Neutrophil (primary cell): ENCODE measurements at regions not wholly inside any gene's neighbourhood (a gene's known extent, or its start where the extent isn't known, plus 50 kb on each side); places are given as distances from the start of the nearest gene placed in this dataset.

ENCODE experiments used
- H3K27ac ChIP-seq: fragments of 200-600 bp; sonication (generic); 2 replicates; pipeline ENCODE4 v1.5.1; 2016; ENCODE audit warnings: mild to moderate bottlenecking, moderate library complexity
- H3K27me3 ChIP-seq: fragments of 200-600 bp; sonication (generic); 2 replicates; pipeline ENCODE4 v1.6.0; 2016; ENCODE audit warnings: mild to moderate bottlenecking
- H3K36me3 ChIP-seq: fragments of 200-600 bp; sonication (generic); 2 replicates; pipeline ENCODE4 v1.5.1; 2017
- H3K4me1 ChIP-seq, 2 experiments: fragments of 200-600 bp in 1 of 2; sonication (generic) in 1 of 2; 1 replicate in 1 of 2; 2 replicates in 1 of 2; pipeline versions ENCODE4 v1.5.1 to v1.6.1; 2013 to 2016; ENCODE audit warnings: low read depth in 1 of 2, low read length in 1 of 2, mild to moderate bottlenecking in 1 of 2, moderate library complexity in 1 of 2; ENCODE audit not compliant: control insufficient read depth in 1 of 2, insufficient read depth in 1 of 2
- H3K4me3 ChIP-seq, 2 experiments: fragments of 200-600 bp in 1 of 2; sonication (generic) in 1 of 2; 1 replicate in 1 of 2; 2 replicates in 1 of 2; pipeline ENCODE4 v1.5.1; 2013 to 2016; ENCODE audit warnings: low read depth in 1 of 2, low read length in 1 of 2, mild to moderate bottlenecking in 1 of 2, moderate library complexity in 1 of 2
- H3K9me3 ChIP-seq: fragments of 200-600 bp; sonication (generic); 2 replicates; pipeline ENCODE4 v1.5.1; 2016
- TF ChIP-seq, protein P1 (sequence below): fragments of 200-600 bp; sonication (generic); IDR thresholded peaks from 2 replicates; pipeline ENCODE4 v1.5.1; 2016; ENCODE audit warnings: antibody characterized with exemption

DNA sequence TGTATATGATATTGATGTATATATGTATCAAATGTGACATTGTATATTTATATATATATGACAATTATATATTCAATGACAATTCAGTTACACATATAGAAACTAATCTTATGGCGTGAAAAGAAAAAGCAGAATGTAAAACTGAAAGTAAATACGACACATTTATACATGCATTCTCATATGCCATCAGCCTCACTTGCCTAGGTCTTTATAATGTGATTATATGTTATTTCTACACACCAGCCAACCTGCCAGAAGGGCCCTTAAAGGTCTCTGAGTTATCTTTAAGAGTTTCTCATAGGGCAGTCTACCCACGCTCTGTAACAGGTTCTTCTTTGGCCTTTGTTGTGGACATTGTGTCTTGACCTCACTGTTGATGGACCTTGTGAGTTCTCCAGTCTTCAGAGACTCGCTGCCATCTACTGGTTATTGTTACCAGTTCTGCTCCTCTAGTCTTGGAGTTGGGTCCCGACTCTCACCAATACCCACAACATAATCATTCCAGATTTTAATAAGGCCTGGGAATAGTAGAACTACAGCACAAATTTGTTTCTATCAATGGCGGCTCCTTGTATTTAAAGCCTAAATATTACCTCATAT, 371.5 kb upstream of the GOLIM4 start:
- Histone ChIP-seq H3K27me3 (no peaks in the 10 kb centered on the region), H3K27ac (no peak overlapping the region), H3K4me1 (no peaks in the 10 kb centered on the region), H3K4me3 (no peak overlapping the region), H3K9me3 (no peaks in the 10 kb centered on the region), H3K36me3 (no peaks in the 10 kb centered on the region)
- TF ChIP-seq, protein P1, sequence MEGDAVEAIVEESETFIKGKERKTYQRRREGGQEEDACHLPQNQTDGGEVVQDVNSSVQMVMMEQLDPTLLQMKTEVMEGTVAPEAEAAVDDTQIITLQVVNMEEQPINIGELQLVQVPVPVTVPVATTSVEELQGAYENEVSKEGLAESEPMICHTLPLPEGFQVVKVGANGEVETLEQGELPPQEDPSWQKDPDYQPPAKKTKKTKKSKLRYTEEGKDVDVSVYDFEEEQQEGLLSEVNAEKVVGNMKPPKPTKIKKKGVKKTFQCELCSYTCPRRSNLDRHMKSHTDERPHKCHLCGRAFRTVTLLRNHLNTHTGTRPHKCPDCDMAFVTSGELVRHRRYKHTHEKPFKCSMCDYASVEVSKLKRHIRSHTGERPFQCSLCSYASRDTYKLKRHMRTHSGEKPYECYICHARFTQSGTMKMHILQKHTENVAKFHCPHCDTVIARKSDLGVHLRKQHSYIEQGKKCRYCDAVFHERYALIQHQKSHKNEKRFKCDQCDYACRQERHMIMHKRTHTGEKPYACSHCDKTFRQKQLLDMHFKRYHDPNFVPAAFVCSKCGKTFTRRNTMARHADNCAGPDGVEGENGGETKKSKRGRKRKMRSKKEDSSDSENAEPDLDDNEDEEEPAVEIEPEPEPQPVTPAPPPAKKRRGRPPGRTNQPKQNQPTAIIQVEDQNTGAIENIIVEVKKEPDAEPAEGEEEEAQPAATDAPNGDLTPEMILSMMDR = no peak

DNA sequence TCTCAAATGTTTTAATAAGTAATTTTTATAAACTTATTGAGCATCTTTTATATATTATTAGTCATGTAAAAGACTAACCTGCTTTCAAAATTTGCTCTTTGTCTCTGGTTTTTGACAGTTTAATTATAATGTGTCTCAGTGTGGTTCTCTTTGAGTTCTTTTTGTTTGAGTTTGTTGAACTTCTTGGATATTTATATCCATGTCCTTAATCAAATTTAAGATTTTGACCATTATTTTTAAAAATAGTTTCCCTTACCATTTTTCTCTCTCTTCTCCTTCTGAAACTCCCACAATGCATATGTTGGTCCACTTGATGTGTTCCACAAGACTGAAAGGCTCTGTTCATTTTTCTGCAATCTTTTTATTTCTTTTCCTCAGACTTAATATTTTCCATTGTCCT, 366.1 kb upstream of the GOLIM4 start:
- Histone ChIP-seq H3K4me3 (no peak overlapping the region), H3K4me1 (no peaks in the 10 kb centered on the region), H3K27me3 (no peaks in the 10 kb centered on the region), H3K27ac (no peak overlapping the region), H3K9me3 (no peaks in the 10 kb centered on the region), H3K36me3 (no peaks in the 10 kb centered on the region)
- TF ChIP-seq, protein P1 = no peak

DNA sequence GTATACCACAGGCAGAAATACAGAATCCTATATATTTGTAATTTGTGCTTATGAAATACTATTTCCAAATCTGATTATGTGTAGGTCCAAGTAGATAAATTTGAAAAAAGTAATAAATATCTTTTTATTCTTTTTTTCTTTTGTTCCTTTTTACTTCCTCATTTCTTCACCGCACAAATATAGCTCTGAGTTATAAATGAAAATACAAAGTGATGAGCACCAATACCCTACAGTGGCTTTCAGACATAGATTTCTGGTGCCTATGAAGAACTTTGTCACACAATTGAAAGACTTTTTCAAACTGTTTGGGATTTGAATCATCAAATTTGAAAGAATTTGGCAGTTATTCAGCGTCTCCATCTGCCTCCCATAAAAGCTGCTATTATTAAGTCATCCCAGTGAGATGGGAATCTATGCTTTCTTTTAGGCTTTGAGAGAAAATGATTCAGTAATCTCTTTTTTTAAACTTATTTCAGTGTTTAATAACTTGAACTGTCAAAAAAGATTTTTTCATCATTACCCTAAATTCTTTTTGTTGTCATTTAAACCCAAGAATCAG, 363.6 kb upstream of the GOLIM4 start:
- Histone ChIP-seq H3K4me3 (no peak overlapping the region), H3K36me3 (no peaks in the 10 kb centered on the region), H3K27ac (no peak overlapping the region), H3K9me3 (no peaks in the 10 kb centered on the region), H3K4me1 (no peaks in the 10 kb centered on the region), H3K27me3 (no peaks in the 10 kb centered on the region)
- TF ChIP-seq, protein P1 = no peak

DNA sequence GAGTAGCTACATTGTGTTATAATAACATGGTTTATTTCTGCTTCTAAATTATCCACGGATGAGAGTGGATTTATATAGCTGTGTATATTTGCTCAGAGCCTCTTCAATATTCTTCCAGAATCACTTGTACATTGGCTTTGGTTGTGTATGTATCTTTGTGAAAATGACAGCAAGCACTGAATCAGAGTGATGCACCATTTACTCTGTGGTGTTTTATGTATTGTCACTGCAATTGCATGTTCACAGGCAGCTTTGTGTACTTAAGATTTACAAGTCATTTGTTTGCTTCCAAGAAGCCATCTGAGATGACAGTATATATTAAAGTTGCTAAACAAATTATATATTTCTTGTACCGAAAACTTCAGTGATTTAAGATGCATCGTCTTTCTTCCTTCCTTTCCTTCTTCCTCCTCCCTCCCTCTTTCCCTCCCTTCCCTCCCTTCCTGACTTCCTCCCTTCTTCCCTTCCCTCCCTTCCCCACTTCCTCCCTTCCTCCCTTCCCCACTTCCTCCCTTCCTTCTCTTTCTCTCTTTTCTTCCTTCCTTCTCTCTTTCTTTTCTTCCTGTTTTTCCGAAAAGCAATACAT, 362.3 kb upstream of the GOLIM4 start:
- TF ChIP-seq, protein P1 = no peak
- no peak overlapping the region for H3K27ac ChIP-seq
- no peaks in the 10 kb centered on the region for H3K9me3 ChIP-seq
- no peaks in the 10 kb centered on the region for H3K36me3 ChIP-seq
- H3K4me3 ChIP-seq = no peak overlapping the region
- no peaks in the 10 kb centered on the region for H3K27me3 ChIP-seq
- no peaks in the 10 kb centered on the region for H3K4me1 ChIP-seq

DNA sequence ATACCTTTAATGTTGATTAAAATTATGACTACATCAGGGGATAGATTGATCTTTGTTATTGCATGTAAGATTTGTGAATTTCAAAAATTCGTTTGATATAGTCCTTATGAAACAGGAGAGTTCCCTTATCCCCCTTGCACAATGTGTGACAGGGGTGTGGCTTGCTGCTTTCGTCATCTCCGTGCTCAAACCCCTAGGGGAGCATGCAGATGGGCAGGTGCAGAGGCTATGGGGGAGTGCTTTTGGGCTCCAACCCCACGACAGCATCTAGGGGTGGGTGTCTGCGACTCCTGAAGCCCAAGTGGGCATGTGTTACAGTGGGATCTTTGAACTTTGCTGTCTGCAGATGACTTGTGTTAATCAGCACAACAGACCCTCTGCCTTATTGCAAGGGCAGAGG, 360.1 kb upstream of the GOLIM4 start:
- TF ChIP-seq, protein P1 = no peak
- Histone ChIP-seq H3K4me1 (no peaks in the 10 kb centered on the region), H3K27ac (no peak overlapping the region), H3K4me3 (no peak overlapping the region), H3K27me3 (no peaks in the 10 kb centered on the region), H3K9me3 (no peaks in the 10 kb centered on the region), H3K36me3 (no peaks in the 10 kb centered on the region)
